ENCODE measurements at regions not wholly inside any gene's neighbourhood (a gene's known extent, or its start where the extent isn't known, plus 50 kb on each side); places are given as distances from the start of the nearest gene placed in this dataset.

- TF ChIP-seq POLR2A (IDR thresholded peaks at IDR 0.05), result no peak
- no peak for TF ChIP-seq EP300 (IDR thresholded peaks at IDR 0.05)
These were observed 282.3 kb downstream of the FOXA2 start for GRCh38 chr20:22302039-22302438.
